ENCODE measurements at regions not wholly inside any gene's neighbourhood (a gene's known extent, or its start where the extent isn't known, plus 50 kb on each side); places are given as distances from the start of the nearest gene placed in this dataset.
A peak's percentile ranks its signal among the peaks of the same experiment; 100 is the strongest.

GRCh38 chr10:88042160-88043100 is 179.0 kb downstream of the PTEN start:
- no peak for TF ChIP-seq CTCF (IDR thresholded peaks at IDR 0.05)
- peak in 1 of 4 donors; percentile 54 for TF ChIP-seq POLR2A (IDR thresholded peaks at IDR 0.05)
- TF ChIP-seq EP300 (IDR thresholded peaks at IDR 0.05): peak in 3 of 4 donors; percentile 49 to 94 (median 78)
